Right lobe of liver (tissue), 6 donors: ENCODE measurements at regions not wholly inside any gene's neighbourhood (a gene's known extent, or its start where the extent isn't known, plus 50 kb on each side); places are given as distances from the start of the nearest gene placed in this dataset.
A peak's percentile ranks its signal among the peaks of the same experiment; 100 is the strongest.

Experiments
- ATAC-seq, 4 donors: fragments of 200-7000 bp; cut with Tn5 transposase; one replicate each; pipeline ENCODE4 v1.9.1; 2020; ENCODE audit warnings: mild to moderate bottlenecking in 4 of 4, moderate library complexity in 4 of 4
- DNase-seq, 3 donors: peaks; one replicate each; pipeline ENCODE4 v3.0.0-alpha.2; 2020
- H3K27ac ChIP-seq, 3 donors: fragments of 200-600 bp; one replicate each; pipeline ENCODE4 v1.8.0; 2022
- H3K27me3 ChIP-seq, 2 donors: fragments of 200-600 bp; one replicate each; pipeline ENCODE4 v1.8.0; 2022
- H3K36me3 ChIP-seq, 4 donors: fragments of 200-600 bp; sonication (generic) in 1 of 4; one replicate each; pipeline versions ENCODE4 v1.5.1 to v1.8.0; 2017 to 2022; ENCODE audit warnings: control low read depth in 1 of 4
- H3K4me1 ChIP-seq, 4 donors: fragments of 200-600 bp; sonication (generic) in 1 of 4; one replicate each; pipeline versions ENCODE4 v1.5.1 to v1.8.0; 2017 to 2022; ENCODE audit warnings: control low read depth in 1 of 4
- H3K4me3 ChIP-seq, 3 donors: fragments of 200-600 bp; one replicate each; pipeline ENCODE4 v1.8.0; 2022
- H3K9me3 ChIP-seq, 4 donors: fragments of 200-600 bp; sonication (generic) in 1 of 4; one replicate each; pipeline versions ENCODE4 v1.5.1 to v1.8.0; 2017 to 2022; ENCODE audit warnings: control low read depth in 1 of 4
- POLR2A ChIP-seq: fragments of 450-650 bp; IDR thresholded peaks from one replicate; pipeline ENCODE4 v1.6.1; 2017; ENCODE audit warnings: antibody characterized with exemption, mild to moderate bottlenecking
- WGBS: methylation state at CpG from one replicate; pipeline ENCODE4 v1.1.6; 2018; ENCODE audit warnings: low coverage, low lambda C conversion rate; ENCODE audit not compliant: insufficient coverage; ENCODE audit errors: missing lambda C conversion rate; 5-methylcytosine and 5-hydroxymethylcytosine counted together
- intact Hi-C, 2 donors: fragments of 100-400 bp; cut with DNase I; formaldehyde crosslinking; loops; one replicate each; pipeline versions ENCODE4 v1.11.2 to v1.14.1; 2022
- TF ChIP-seq, protein P1 (sequence below), 4 donors: fragments of 200-600 bp in 3 of 4; fragments of 450-650 bp in 1 of 4; IDR thresholded peaks; one replicate each; pipeline versions ENCODE4 v1.5.1 to v1.8.0; 2016 to 2022; ENCODE audit warnings: antibody characterized with exemption in 4 of 4, mild to moderate bottlenecking in 2 of 4
- donor health status: DM: no; HTN: yes; CAD: no.
- donor health status: DM: no; HTN: no; CAD: no.
- donor health status: DM: no; HTN: no; CAD: no.
- donor health status: DM: no; HTN: yes; CAD: no.
- donor health status: DM: no; HTN: yes; CAD: no.

DNA sequence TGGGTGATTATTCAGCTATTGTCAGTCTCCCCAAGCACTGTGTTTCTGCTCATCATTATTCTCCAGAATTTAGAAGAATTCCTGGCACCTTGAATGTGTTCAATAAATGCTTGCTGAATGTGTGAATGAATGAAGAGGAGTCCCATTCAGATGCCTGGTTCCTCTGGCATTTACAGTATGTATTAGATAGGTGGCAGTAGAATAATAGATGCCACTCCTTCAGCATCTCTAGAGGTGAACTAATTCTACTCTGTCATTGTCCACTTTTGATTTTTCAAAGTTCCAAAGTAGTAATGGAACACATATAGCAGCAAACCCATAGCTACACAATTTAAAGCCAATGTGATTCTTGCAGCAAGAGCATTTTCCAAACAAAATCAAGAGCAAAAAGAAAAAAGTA, 118.9 kb upstream of the CEP162 start:
- DNase-seq (no peak), ATAC-seq (peak in 2 of 4 donors; percentile 49 to 57)
- intact Hi-C loops, result no loop called here
- H3K9me3 ChIP-seq, result no peaks in the 10 kb centered on the region
- no peak overlapping the region for H3K4me3 ChIP-seq
- H3K27ac ChIP-seq, result no peak overlapping the region
- no peaks in the 10 kb centered on the region for H3K4me1 ChIP-seq
- TF ChIP-seq POLR2A, result no peak
- TF ChIP-seq, protein P1, sequence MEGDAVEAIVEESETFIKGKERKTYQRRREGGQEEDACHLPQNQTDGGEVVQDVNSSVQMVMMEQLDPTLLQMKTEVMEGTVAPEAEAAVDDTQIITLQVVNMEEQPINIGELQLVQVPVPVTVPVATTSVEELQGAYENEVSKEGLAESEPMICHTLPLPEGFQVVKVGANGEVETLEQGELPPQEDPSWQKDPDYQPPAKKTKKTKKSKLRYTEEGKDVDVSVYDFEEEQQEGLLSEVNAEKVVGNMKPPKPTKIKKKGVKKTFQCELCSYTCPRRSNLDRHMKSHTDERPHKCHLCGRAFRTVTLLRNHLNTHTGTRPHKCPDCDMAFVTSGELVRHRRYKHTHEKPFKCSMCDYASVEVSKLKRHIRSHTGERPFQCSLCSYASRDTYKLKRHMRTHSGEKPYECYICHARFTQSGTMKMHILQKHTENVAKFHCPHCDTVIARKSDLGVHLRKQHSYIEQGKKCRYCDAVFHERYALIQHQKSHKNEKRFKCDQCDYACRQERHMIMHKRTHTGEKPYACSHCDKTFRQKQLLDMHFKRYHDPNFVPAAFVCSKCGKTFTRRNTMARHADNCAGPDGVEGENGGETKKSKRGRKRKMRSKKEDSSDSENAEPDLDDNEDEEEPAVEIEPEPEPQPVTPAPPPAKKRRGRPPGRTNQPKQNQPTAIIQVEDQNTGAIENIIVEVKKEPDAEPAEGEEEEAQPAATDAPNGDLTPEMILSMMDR (IDR thresholded peaks at IDR 0.05), result peak; percentile 12 to 37 (median 27)
- no peaks in the 10 kb centered on the region for H3K36me3 ChIP-seq
- no peaks in the 10 kb centered on the region for H3K27me3 ChIP-seq

DNA sequence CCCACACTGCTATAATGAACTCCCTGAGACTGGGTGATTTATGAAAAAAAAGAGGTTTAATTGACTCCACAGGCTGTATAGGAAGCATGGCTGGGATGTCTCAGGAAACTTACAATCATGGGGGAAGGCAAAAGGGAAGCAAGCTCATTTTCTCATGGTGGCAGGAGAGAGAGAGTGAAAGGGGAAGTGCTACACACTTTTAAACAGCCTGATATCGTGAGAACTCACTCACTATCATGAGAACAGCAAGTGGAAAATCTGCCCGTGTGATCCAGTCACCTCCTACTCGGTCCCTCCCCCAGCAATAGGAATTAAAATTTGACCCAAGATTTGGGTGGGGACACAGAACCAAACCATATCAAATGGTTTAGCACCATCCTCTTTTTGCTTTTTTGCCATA, 116.6 kb upstream of the CEP162 start:
- no peaks in the 10 kb centered on the region for H3K9me3 ChIP-seq
- H3K27ac ChIP-seq, result no peak overlapping the region
- H3K4me3 ChIP-seq, result no peak overlapping the region
- ATAC-seq (no peak), DNase-seq (no peak)
- 69% methylated on average over 3 of the region's 3 CpGs for WGBS
- intact Hi-C loops, result no loop called here
- no peaks in the 10 kb centered on the region for H3K27me3 ChIP-seq
- TF ChIP-seq POLR2A, result no peak
- TF ChIP-seq, protein P1 (IDR thresholded peaks at IDR 0.05), result no peak
- no peaks in the 10 kb centered on the region for H3K36me3 ChIP-seq
- no peaks in the 10 kb centered on the region for H3K4me1 ChIP-seq

DNA sequence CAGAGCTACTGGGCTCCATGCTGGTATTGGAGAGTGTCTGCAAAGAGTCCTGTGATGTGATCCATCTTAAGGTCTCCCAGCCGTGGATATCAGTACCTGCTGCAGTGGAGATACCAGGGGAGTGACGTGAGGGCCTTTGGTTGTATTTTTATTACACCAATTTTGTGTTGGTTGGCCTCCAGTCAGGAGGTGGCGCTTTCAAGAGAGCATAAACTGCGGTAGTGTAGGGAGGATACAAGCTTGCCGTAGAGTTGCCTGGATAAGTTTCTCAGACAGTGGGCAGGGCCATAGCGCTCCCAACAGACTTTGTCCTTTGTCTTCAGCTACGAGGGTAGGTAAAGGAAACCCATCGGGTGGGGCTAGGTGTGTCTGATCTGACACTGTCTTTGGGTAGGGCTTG, 113.0 kb upstream of the CEP162 start:
- Histone ChIP-seq H3K4me1 (no peaks in the 10 kb centered on the region), H3K27ac (no peak overlapping the region), H3K36me3 (no peaks in the 10 kb centered on the region), H3K4me3 (no peak overlapping the region), H3K9me3 (no peaks in the 10 kb centered on the region), H3K27me3 (no peaks in the 10 kb centered on the region)
- DNase-seq (no peak), ATAC-seq (no peak)
- TF ChIP-seq, protein P1 (IDR thresholded peaks at IDR 0.05), result no peak
- TF ChIP-seq POLR2A, result no peak
- WGBS, result 76% methylated on average over 6 of the region's 8 CpGs
- intact Hi-C loops, result no loop called here

DNA sequence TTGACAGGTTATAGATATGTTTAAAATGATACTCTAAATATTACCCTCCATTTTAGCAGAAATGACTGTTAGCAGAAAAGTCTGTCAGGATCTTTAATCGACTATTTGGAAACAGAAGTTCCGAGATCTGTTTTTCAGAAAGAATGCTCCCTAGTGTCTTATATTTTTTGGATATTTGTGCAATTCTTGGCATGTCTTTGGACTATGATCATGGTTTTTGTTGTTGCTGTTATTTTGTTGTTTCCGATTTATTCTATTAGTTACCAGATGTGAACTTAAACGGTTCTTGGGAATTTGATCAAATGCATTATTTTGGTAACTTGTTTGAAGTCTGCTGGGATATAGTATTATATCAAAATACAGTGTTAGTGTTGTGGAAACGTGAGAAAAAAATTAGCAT, 106.4 kb upstream of the CEP162 start:
- DNase-seq (no peak), ATAC-seq (no peak)
- TF ChIP-seq, protein P1 (IDR thresholded peaks at IDR 0.05), result no peak
- no peak for TF ChIP-seq POLR2A
- no peaks in the 10 kb centered on the region for H3K27me3 ChIP-seq
- no peaks in the 10 kb centered on the region for H3K9me3 ChIP-seq
- H3K4me3 ChIP-seq, result no peak overlapping the region
- no peak overlapping the region for H3K27ac ChIP-seq
- no peaks in the 10 kb centered on the region for H3K4me1 ChIP-seq
- H3K36me3 ChIP-seq, result no peaks in the 10 kb centered on the region
- 66% methylated on average over 5 of the region's 5 CpGs for WGBS
- intact Hi-C loops, result no loop called here
